Liver (tissue), 3 donors: ENCODE measurements at regions not wholly inside any gene's neighbourhood (a gene's known extent, or its start where the extent isn't known, plus 50 kb on each side); places are given as distances from the start of the nearest gene placed in this dataset.

ENCODE experiments used
- FOXA1 ChIP-seq: IDR thresholded peaks from 2 replicates; pipeline ENCODE4 v1.6.1; 2016; ENCODE audit warnings: antibody characterized with exemption
- MAX ChIP-seq: IDR thresholded peaks from 2 replicates; pipeline ENCODE4 v1.6.1; 2016; ENCODE audit warnings: antibody characterized with exemption
- NR2F2 ChIP-seq: IDR thresholded peaks from 2 replicates; pipeline ENCODE4 v1.6.1; 2016; ENCODE audit warnings: antibody characterized with exemption
- REST ChIP-seq: IDR thresholded peaks from 2 replicates; pipeline ENCODE4 v1.6.1; 2016; ENCODE audit warnings: antibody characterized with exemption, mild to moderate bottlenecking
- SP1 ChIP-seq: IDR thresholded peaks from 2 replicates; pipeline ENCODE4 v1.6.1; 2018; ENCODE audit warnings: antibody characterized with exemption, mild to moderate bottlenecking
- TAF1 ChIP-seq: conservative IDR thresholded peaks from 2 replicates; pipeline ENCODE4 v1.6.1; 2016; ENCODE audit warnings: antibody characterized with exemption, mild to moderate bottlenecking
- ZBTB33 ChIP-seq: IDR thresholded peaks from 2 replicates; pipeline ENCODE4 v1.6.1; 2016; ENCODE audit warnings: antibody characterized with exemption
- TF ChIP-seq, protein P1 (sequence below): fragments of 150-350 bp; IDR thresholded peaks from 2 replicates; pipeline ENCODE4 v1.5.1; 2017; ENCODE audit warnings: improper control_type of control experiment, low read depth, low read length; ENCODE audit not compliant: missing input control
- TF ChIP-seq, protein P2 (sequence below): IDR thresholded peaks from 2 replicates; pipeline ENCODE4 v1.6.1; 2016; ENCODE audit warnings: antibody characterized with exemption
- donor health status: healthy.
- donor health status: healthy.

- TF ChIP-seq, protein P1, sequence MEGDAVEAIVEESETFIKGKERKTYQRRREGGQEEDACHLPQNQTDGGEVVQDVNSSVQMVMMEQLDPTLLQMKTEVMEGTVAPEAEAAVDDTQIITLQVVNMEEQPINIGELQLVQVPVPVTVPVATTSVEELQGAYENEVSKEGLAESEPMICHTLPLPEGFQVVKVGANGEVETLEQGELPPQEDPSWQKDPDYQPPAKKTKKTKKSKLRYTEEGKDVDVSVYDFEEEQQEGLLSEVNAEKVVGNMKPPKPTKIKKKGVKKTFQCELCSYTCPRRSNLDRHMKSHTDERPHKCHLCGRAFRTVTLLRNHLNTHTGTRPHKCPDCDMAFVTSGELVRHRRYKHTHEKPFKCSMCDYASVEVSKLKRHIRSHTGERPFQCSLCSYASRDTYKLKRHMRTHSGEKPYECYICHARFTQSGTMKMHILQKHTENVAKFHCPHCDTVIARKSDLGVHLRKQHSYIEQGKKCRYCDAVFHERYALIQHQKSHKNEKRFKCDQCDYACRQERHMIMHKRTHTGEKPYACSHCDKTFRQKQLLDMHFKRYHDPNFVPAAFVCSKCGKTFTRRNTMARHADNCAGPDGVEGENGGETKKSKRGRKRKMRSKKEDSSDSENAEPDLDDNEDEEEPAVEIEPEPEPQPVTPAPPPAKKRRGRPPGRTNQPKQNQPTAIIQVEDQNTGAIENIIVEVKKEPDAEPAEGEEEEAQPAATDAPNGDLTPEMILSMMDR, result no peak
- TF ChIP-seq TAF1 (no peak), ZBTB33 (no peak), REST (no peak), NR2F2 (no peak), SP1 (no peak), MAX (no peak), FOXA1 (no peak)
- TF ChIP-seq, protein P2, sequence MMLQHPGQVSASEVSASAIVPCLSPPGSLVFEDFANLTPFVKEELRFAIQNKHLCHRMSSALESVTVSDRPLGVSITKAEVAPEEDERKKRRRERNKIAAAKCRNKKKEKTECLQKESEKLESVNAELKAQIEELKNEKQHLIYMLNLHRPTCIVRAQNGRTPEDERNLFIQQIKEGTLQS, result no peak
Measured at GRCh38 chr3:157753787-157754136, 250.5 kb upstream of the VEPH1 start.
